Esophagus muscularis mucosa (tissue), 4 donors: ENCODE measurements at regions not wholly inside any gene's neighbourhood (a gene's known extent, or its start where the extent isn't known, plus 50 kb on each side); places are given as distances from the start of the nearest gene placed in this dataset.

Experiments
- CTCF ChIP-seq, 3 experiments: fragments of 200-600 bp in 2 of 3; fragments of 450-650 bp in 1 of 3; sonication (generic) in 2 of 3; IDR thresholded peaks; one replicate each; pipeline ENCODE4 v1.5.1; 2017 to 2019; ENCODE audit warnings: antibody characterized with exemption in 3 of 3, mild to moderate bottlenecking in 2 of 3, moderate library complexity in 1 of 3
- EP300 ChIP-seq: sonication (generic); formaldehyde crosslinking; IDR thresholded peaks from one replicate; pipeline ENCODE4 v1.6.1; 2017; ENCODE audit warnings: antibody characterized with exemption
- POLR2A ChIP-seq: fragments of 450-650 bp; IDR thresholded peaks from one replicate; pipeline ENCODE4 v1.6.1; 2017; ENCODE audit warnings: antibody characterized with exemption, moderate library complexity, mild to moderate bottlenecking, low read depth
- POLR2AphosphoS5 ChIP-seq, 2 donors: sonication (generic); formaldehyde crosslinking; IDR thresholded peaks; one replicate each; pipeline ENCODE4 v1.6.1; 2017; ENCODE audit warnings: antibody characterized with exemption in 2 of 2

- TF ChIP-seq POLR2AphosphoS5 (IDR thresholded peaks at IDR 0.05) (no peak), CTCF (IDR thresholded peaks at IDR 0.05) (no peak), EP300 (no peak), POLR2A (no peak)
These were observed 324.0 kb upstream of the NEGR1 start for GRCh38 chr1:72606216-72606810.
